GM21737 (cell line): ENCODE measurements at regions not wholly inside any gene's neighbourhood (a gene's known extent, or its start where the extent isn't known, plus 50 kb on each side); places are given as distances from the start of the nearest gene placed in this dataset.

Source experiments
- ATAC-seq: cut with Tn5 transposase; IDR thresholded peaks from one replicate; pipeline ENCODE4 v1.9.1; 2021; ENCODE audit warnings: mild to moderate bottlenecking, moderate library complexity; ENCODE audit not compliant: unreplicated experiment

- no peak for ATAC-seq
Measured at GRCh38 chr2:65663831-65664407, 231.5 kb upstream of the SPRED2 start.

- ATAC-seq = no peak
Measured at GRCh38 chr2:65662654-65663432, 230.4 kb upstream of the SPRED2 start.

GRCh38 chr2:65661980-65662653, 229.7 kb upstream of the SPRED2 start:
- ATAC-seq = no peak

- no peak for ATAC-seq
Measured at GRCh38 chr2:65660340-65660739, 227.9 kb upstream of the SPRED2 start.

- ATAC-seq = no peak
Measured at GRCh38 chr2:65658881-65659280, 226.5 kb upstream of the SPRED2 start.

- no peak for ATAC-seq
Measured at GRCh38 chr2:65658266-65658665, 225.9 kb upstream of the SPRED2 start.

- no peak for ATAC-seq
Measured at GRCh38 chr2:65656160-65656718, 223.8 kb upstream of the SPRED2 start.

- no peak for ATAC-seq
Measured at GRCh38 chr2:65655000-65655399, 222.6 kb upstream of the SPRED2 start.

- no peak for ATAC-seq
Measured at GRCh38 chr2:65654496-65654895, 222.1 kb upstream of the SPRED2 start.

- ATAC-seq = no peak
Measured at GRCh38 chr2:65652066-65652465, 219.7 kb upstream of the SPRED2 start.

GRCh38 chr2:65649811-65650589, 217.6 kb upstream of the SPRED2 start:
- no peak for ATAC-seq

- ATAC-seq = no peak
Measured at GRCh38 chr2:65647249-65647842, 214.9 kb upstream of the SPRED2 start.

GRCh38 chr2:65640793-65641103, 208.3 kb upstream of the SPRED2 start:
- ATAC-seq = no peak

- no peak for ATAC-seq
Measured at GRCh38 chr2:65639156-65639864, 206.9 kb upstream of the SPRED2 start.

- no peak for ATAC-seq
Measured at GRCh38 chr2:65638443-65638842, 206.0 kb upstream of the SPRED2 start.

- ATAC-seq = no peak
Measured at GRCh38 chr2:65636813-65637483, 204.5 kb upstream of the SPRED2 start.

GRCh38 chr2:65636024-65636423, 203.6 kb upstream of the SPRED2 start:
- no peak for ATAC-seq

- ATAC-seq = no peak
Measured at GRCh38 chr2:65634304-65634703, 201.9 kb upstream of the SPRED2 start.

- ATAC-seq = no peak
Measured at GRCh38 chr2:65630643-65631042, 198.2 kb upstream of the SPRED2 start.

- ATAC-seq = no peak
Measured at GRCh38 chr2:65628156-65628555, 195.8 kb upstream of the SPRED2 start.
